B cell (primary cell): ENCODE measurements at regions not wholly inside any gene's neighbourhood (a gene's known extent, or its start where the extent isn't known, plus 50 kb on each side); places are given as distances from the start of the nearest gene placed in this dataset.

Experiments used
- ATAC-seq: fragments of 200-7000 bp; cut with Tn5 transposase; one replicate; pipeline ENCODE4 v1.10.0; 2021; ENCODE audit warnings: low read depth, mild to moderate bottlenecking, moderate number of reproducible peaks, moderate library complexity
- CTCF ChIA-PET: fragments of 350-600 bp; sonication (Branson Sonifier 250); formaldehyde crosslinking; loops from one replicate; lab custom pipeline; 2021; ENCODE audit warnings: antibody characterized with exemption, inconsistent platforms; lab: Charles Lee
- POLR2A ChIA-PET: fragments of 350-600 bp; sonication (Branson Sonifier 250); formaldehyde crosslinking; loops from one replicate; lab custom pipeline; 2021; ENCODE audit warnings: antibody characterized with exemption; lab: Charles Lee
- DNase-seq: peaks from one replicate; pipeline ENCODE4 v3.0.0; 2013
- H2AFZ ChIP-seq: 2 replicates; pipeline ENCODE4 v1.6.1; 2012; ENCODE audit warnings: mild to moderate bottlenecking, low read depth, low read length; ENCODE audit not compliant: insufficient read depth, poor library complexity, severe bottlenecking
- H3K27ac ChIP-seq, 2 donors: 1 replicate in 1 of 2; 2 replicates in 1 of 2; pipeline ENCODE4 v1.5.1; 2012 to 2013; ENCODE audit warnings: low read length in 2 of 2, mild to moderate bottlenecking in 2 of 2, moderate library complexity in 1 of 2
- H3K27me3 ChIP-seq, 4 experiments: fragments of 200-600 bp in 1 of 4; sonication (generic) in 1 of 4; replicated peaks in 1 of 4; 1 replicate in 2 of 4; 2 replicates in 2 of 4; pipeline versions ENCODE4 v1.6.1 to v1.7.0; 2013 to 2016; ENCODE audit warnings: low read length in 3 of 4, mild to moderate bottlenecking in 2 of 4, mixed read lengths in 1 of 4, moderate library complexity in 1 of 4; ENCODE audit not compliant: insufficient read depth in 4 of 4, control insufficient read depth in 3 of 4; ENCODE audit errors: control extremely low read depth in 1 of 4
- H3K36me3 ChIP-seq, 2 experiments: replicated peaks in 1 of 2; 1 replicate in 1 of 2; 2 replicates in 1 of 2; pipeline versions ENCODE4 v1.6.1 to v1.7.1; 2013; ENCODE audit warnings: low read length in 1 of 2; ENCODE audit not compliant: insufficient read depth in 2 of 2, control insufficient read depth in 1 of 2; ENCODE audit errors: control extremely low read depth in 1 of 2, extremely low read depth in 1 of 2
- H3K4me1 ChIP-seq, 2 donors: fragments of 200-600 bp in 1 of 2; sonication (generic) in 1 of 2; 1 replicate in 1 of 2; 2 replicates in 1 of 2; pipeline versions ENCODE4 v1.5.1 to v1.6.1; 2013 to 2017; ENCODE audit warnings: low read length in 2 of 2; ENCODE audit not compliant: control insufficient read depth in 2 of 2, insufficient read depth in 2 of 2
- H3K4me2 ChIP-seq: replicated peaks from 2 replicates; pipeline ENCODE3; 2012; ENCODE audit warnings: mild to moderate bottlenecking, low read depth, low read length; ENCODE audit not compliant: poor library complexity, severe bottlenecking
- H3K4me3 ChIP-seq, 5 experiments: fragments of 200-600 bp in 1 of 5; sonication (generic) in 1 of 5; 1 replicate in 3 of 5; 2 replicates in 2 of 5; pipeline versions ENCODE4 v1.5.1 to v1.7.0; 2011 to 2016; ENCODE audit warnings: low read length in 4 of 5, mild to moderate bottlenecking in 4 of 5, low read depth in 2 of 5, control low read depth in 1 of 5, moderate library complexity in 1 of 5; ENCODE audit not compliant: insufficient read depth in 1 of 5; ENCODE audit errors: control extremely low read depth in 1 of 5, extremely low read depth in 1 of 5
- H3K79me2 ChIP-seq: fragments of 200-600 bp; sonication (generic); one replicate; pipeline ENCODE4 v1.6.0; 2016; ENCODE audit warnings: low read length; ENCODE audit not compliant: control insufficient read depth, insufficient read depth
- H3K9ac ChIP-seq: fragments of 200-600 bp; sonication (generic); 2 replicates; pipeline ENCODE4 v1.6.1; 2017; ENCODE audit warnings: mild to moderate bottlenecking, low read length, moderate library complexity
- H3K9me3 ChIP-seq, 3 donors: one replicate each; pipeline versions ENCODE4 v1.6.1 to v1.7.1; 2013; ENCODE audit warnings: low read length in 2 of 3; ENCODE audit not compliant: control insufficient read depth in 2 of 3, insufficient read depth in 1 of 3; ENCODE audit errors: control extremely low read depth in 1 of 3
- H4K20me1 ChIP-seq: 2 replicates; pipeline ENCODE4 v1.6.0; 2012; ENCODE audit warnings: mild to moderate bottlenecking, low read length; ENCODE audit not compliant: insufficient read depth, control insufficient read depth, poor library complexity, severe bottlenecking
- H3K27ac Mint-ChIP-seq: one replicate; pipeline ENCODE4 v1.8.0; 2021; ENCODE audit warnings: mixed read lengths
- H3K27me3 Mint-ChIP-seq: one replicate; pipeline ENCODE4 v1.8.0; 2021; ENCODE audit warnings: mixed read lengths
- H3K4me1 Mint-ChIP-seq: one replicate; pipeline ENCODE4 v1.8.0; 2021; ENCODE audit warnings: mixed read lengths
- H3K4me3 Mint-ChIP-seq: one replicate; pipeline ENCODE4 v1.8.0; 2021; ENCODE audit warnings: mixed read lengths
- H3K9me3 Mint-ChIP-seq: one replicate; pipeline ENCODE4 v1.8.0; 2022; ENCODE audit warnings: mixed read lengths; ENCODE audit not compliant: insufficient read depth
- EZH2 ChIP-seq: IDR thresholded peaks from 2 replicates; pipeline ENCODE4 v1.6.1; 2012; ENCODE audit warnings: borderline replicate concordance, low read depth, mild to moderate bottlenecking, moderate library complexity, low read length; ENCODE audit not compliant: insufficient read depth, poor library complexity, severe bottlenecking
- WGBS: methylation state at CpG from one replicate; pipeline ENCODE4 v1.1.5; 2013; ENCODE audit warnings: missing lambda C conversion rate; ENCODE audit not compliant: insufficient coverage; 5-methylcytosine and 5-hydroxymethylcytosine counted together
- intact Hi-C: fragments of 100-400 bp; cut with micrococcal nuclease; formaldehyde crosslinking; loops from one replicate; pipeline ENCODE4 v1.10.0; 2022
- TF ChIP-seq, protein P1 (sequence below): fragments of 200-600 bp; IDR thresholded peaks from one replicate; pipeline ENCODE4 v1.8.0; 2022; ENCODE audit warnings: antibody characterized with exemption, mild to moderate bottlenecking

- POLR2A ChIA-PET = no interaction called here
- peaks cover 11% of the 10 kb centered on the region for H3K27me3 Mint-ChIP-seq
- no peak for DNase-seq
- CTCF ChIA-PET = no interaction called here
- no peaks in the 10 kb centered on the region for H3K9me3 ChIP-seq
- intact Hi-C loops = no loop called here
- H3K4me3 ChIP-seq = no peak overlapping the region
- no peak overlapping the region for H3K27ac ChIP-seq
- H3K4me2 ChIP-seq = no peak overlapping the region
- H3K4me3 Mint-ChIP-seq = no peak overlapping the region
- H4K20me1 ChIP-seq = no peaks in the 10 kb centered on the region
- TF ChIP-seq, protein P1, sequence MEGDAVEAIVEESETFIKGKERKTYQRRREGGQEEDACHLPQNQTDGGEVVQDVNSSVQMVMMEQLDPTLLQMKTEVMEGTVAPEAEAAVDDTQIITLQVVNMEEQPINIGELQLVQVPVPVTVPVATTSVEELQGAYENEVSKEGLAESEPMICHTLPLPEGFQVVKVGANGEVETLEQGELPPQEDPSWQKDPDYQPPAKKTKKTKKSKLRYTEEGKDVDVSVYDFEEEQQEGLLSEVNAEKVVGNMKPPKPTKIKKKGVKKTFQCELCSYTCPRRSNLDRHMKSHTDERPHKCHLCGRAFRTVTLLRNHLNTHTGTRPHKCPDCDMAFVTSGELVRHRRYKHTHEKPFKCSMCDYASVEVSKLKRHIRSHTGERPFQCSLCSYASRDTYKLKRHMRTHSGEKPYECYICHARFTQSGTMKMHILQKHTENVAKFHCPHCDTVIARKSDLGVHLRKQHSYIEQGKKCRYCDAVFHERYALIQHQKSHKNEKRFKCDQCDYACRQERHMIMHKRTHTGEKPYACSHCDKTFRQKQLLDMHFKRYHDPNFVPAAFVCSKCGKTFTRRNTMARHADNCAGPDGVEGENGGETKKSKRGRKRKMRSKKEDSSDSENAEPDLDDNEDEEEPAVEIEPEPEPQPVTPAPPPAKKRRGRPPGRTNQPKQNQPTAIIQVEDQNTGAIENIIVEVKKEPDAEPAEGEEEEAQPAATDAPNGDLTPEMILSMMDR = no peak
- no peak for TF ChIP-seq EZH2
- no peaks in the 10 kb centered on the region for H3K9me3 Mint-ChIP-seq
- 67% methylated on average over 1 of the region's 3 CpGs for WGBS
- no peak overlapping the region for H3K9ac ChIP-seq
- ATAC-seq = no peak
- no peak overlapping the region for H3K27ac Mint-ChIP-seq
- no peaks in the 10 kb centered on the region for H3K4me1 ChIP-seq
- no peaks in the 10 kb centered on the region for H3K36me3 ChIP-seq
- no peaks in the 10 kb centered on the region for H3K79me2 ChIP-seq
- no peaks in the 10 kb centered on the region for H3K27me3 ChIP-seq
- H2AFZ ChIP-seq = no peak overlapping the region
- no peaks in the 10 kb centered on the region for H3K4me1 Mint-ChIP-seq
Measured at GRCh38 chr1:56188221-56188620, 391.1 kb downstream of the PLPP3 start.

- Histone ChIP-seq H3K27me3 (no peaks in the 10 kb centered on the region), H3K36me3 (no peaks in the 10 kb centered on the region), H3K9ac (no peak overlapping the region), H3K4me2 (no peak overlapping the region), H3K4me1 (no peaks in the 10 kb centered on the region), H3K4me3 (no peak overlapping the region), H3K79me2 (no peaks in the 10 kb centered on the region), H3K27ac (no peak overlapping the region), H2AFZ (no peak overlapping the region), H3K9me3 (no peaks in the 10 kb centered on the region), H4K20me1 (no peaks in the 10 kb centered on the region)
- Mint-ChIP-seq H3K27ac (no peak overlapping the region), H3K4me3 (no peak overlapping the region), H3K27me3 (peaks cover 11% of the 10 kb centered on the region), H3K9me3 (no peaks in the 10 kb centered on the region), H3K4me1 (no peaks in the 10 kb centered on the region)
- TF ChIP-seq EZH2 = no peak
- TF ChIP-seq, protein P1 = no peak
- intact Hi-C loops = no loop called here
- ATAC-seq = no peak
- ChIA-PET CTCF (no interaction called here), POLR2A (no interaction called here)
- no peak for DNase-seq
- no CpG with 5 or more reads among the region's 1 CpG for WGBS
Measured at GRCh38 chr1:56187405-56187804, 392.0 kb downstream of the PLPP3 start.
